ENCODE measurements at regions not wholly inside any gene's neighbourhood (a gene's known extent, or its start where the extent isn't known, plus 50 kb on each side); places are given as distances from the start of the nearest gene placed in this dataset.
"Not testable (repeated sequence)": the region's sequence is repeated elsewhere in the genome, so short reads cannot be mapped to it uniquely, and the experiment has no call there.

- DNase-seq (ENCODE audit: low read depth in 4 of 4, low spot score in 2 of 4), result no peak
Measured at GRCh38 chr21:28124541-28124940, 868.1 kb downstream of the LTN1 start.

GRCh38 chr21:28118570-28118969, 874.1 kb downstream of the LTN1 start:
- DNase-seq (ENCODE audit: low read depth in 4 of 4, low spot score in 2 of 4), result no peak

- not testable (repeated sequence) for DNase-seq (ENCODE audit: low read depth in 4 of 4, low spot score in 2 of 4)
Measured at GRCh38 chr21:28114986-28115385, 877.7 kb downstream of the LTN1 start.

GRCh38 chr21:28113718-28114117, 879.0 kb downstream of the LTN1 start:
- DNase-seq (ENCODE audit: low read depth in 4 of 4, low spot score in 2 of 4), result no peak

- DNase-seq (ENCODE audit: low read depth in 4 of 4, low spot score in 2 of 4), result no peak
Measured at GRCh38 chr21:28112511-28112910, 880.2 kb downstream of the LTN1 start.

- peak; percentile 61 to 87 (median 83) for DNase-seq (ENCODE audit: low read depth in 4 of 4, low spot score in 2 of 4)
Measured at GRCh38 chr21:28111151-28111619, 881.5 kb downstream of the LTN1 start.

GRCh38 chr21:28110716-28111115, 882.0 kb downstream of the LTN1 start:
- DNase-seq (ENCODE audit: low read depth in 4 of 4, low spot score in 2 of 4), result no peak

GRCh38 chr21:28110074-28110473, 882.6 kb downstream of the LTN1 start:
- no peak for DNase-seq (ENCODE audit: low read depth in 4 of 4, low spot score in 2 of 4)

- no peak for DNase-seq (ENCODE audit: low read depth in 4 of 4, low spot score in 2 of 4)
Measured at GRCh38 chr21:28106370-28106890, 886.2 kb downstream of the LTN1 start.

GRCh38 chr21:28104346-28104745, 888.3 kb downstream of the LTN1 start:
- no peak for DNase-seq (ENCODE audit: low read depth in 4 of 4, low spot score in 2 of 4)

- DNase-seq (ENCODE audit: low read depth in 4 of 4, low spot score in 2 of 4), result no peak
Measured at GRCh38 chr21:28100366-28100765, 892.3 kb downstream of the LTN1 start.

- no peak for DNase-seq (ENCODE audit: low read depth in 4 of 4, low spot score in 2 of 4)
Measured at GRCh38 chr21:28099001-28099705, 893.5 kb downstream of the LTN1 start.

- DNase-seq (ENCODE audit: low read depth in 4 of 4, low spot score in 2 of 4), result no peak
Measured at GRCh38 chr21:28091466-28091865, 901.2 kb downstream of the LTN1 start.

- DNase-seq (ENCODE audit: low read depth in 4 of 4, low spot score in 2 of 4), result no peak
Measured at GRCh38 chr21:28090546-28090945, 902.1 kb downstream of the LTN1 start.

- no peak for DNase-seq (ENCODE audit: low read depth in 4 of 4, low spot score in 2 of 4)
Measured at GRCh38 chr21:28089599-28090441, 902.9 kb downstream of the LTN1 start.

GRCh38 chr21:28086861-28087581, 905.7 kb downstream of the LTN1 start:
- no peak for DNase-seq (ENCODE audit: low read depth in 4 of 4, low spot score in 2 of 4)

- DNase-seq (ENCODE audit: low read depth in 4 of 4, low spot score in 2 of 4), result no peak
Measured at GRCh38 chr21:28084951-28085350, 907.7 kb downstream of the LTN1 start.

- no peak for DNase-seq (ENCODE audit: low read depth in 4 of 4, low spot score in 2 of 4)
Measured at GRCh38 chr21:28083350-28083749, 909.3 kb downstream of the LTN1 start.

- no peak for DNase-seq (ENCODE audit: low read depth in 4 of 4, low spot score in 2 of 4)
Measured at GRCh38 chr21:28078126-28078525, 914.6 kb downstream of the LTN1 start.

GRCh38 chr21:28074676-28075075, 918.0 kb downstream of the LTN1 start:
- DNase-seq (ENCODE audit: low read depth in 4 of 4, low spot score in 2 of 4), result no peak

- no peak for DNase-seq (ENCODE audit: low read depth in 4 of 4, low spot score in 2 of 4)
Measured at GRCh38 chr21:28072601-28073000, 920.1 kb downstream of the LTN1 start.

Measured in left renal cortex interstitium (tissue), 4 donors.